Transverse colon (tissue), 4 donors: ENCODE measurements at regions not wholly inside any gene's neighbourhood (a gene's known extent, or its start where the extent isn't known, plus 50 kb on each side); places are given as distances from the start of the nearest gene placed in this dataset.
"Not testable (repeated sequence)": the region's sequence is repeated elsewhere in the genome, so short reads cannot be mapped to it uniquely, and the experiment has no call there.

Source experiments
- DNase-seq: peaks from one replicate; pipeline ENCODE4 v3.0.0-alpha.2; 2019
- H3K27ac ChIP-seq, 4 donors: fragments of 200-600 bp; sonication (generic); 2 replicates each; pipeline ENCODE4 v1.5.1; 2016 to 2018; ENCODE audit warnings: inconsistent platforms in 4 of 4
- H3K27me3 ChIP-seq: fragments of 200-600 bp; sonication (generic); 2 replicates; pipeline ENCODE4 v1.5.1; 2017; ENCODE audit warnings: inconsistent platforms
- H3K36me3 ChIP-seq, 4 donors: fragments of 200-600 bp; sonication (generic); 2 replicates each; pipeline ENCODE4 v1.5.1; 2017 to 2019; ENCODE audit warnings: inconsistent platforms in 4 of 4
- H3K4me1 ChIP-seq, 4 donors: fragments of 200-600 bp; sonication (generic); 2 replicates each; pipeline ENCODE4 v1.5.1; 2017 to 2020; ENCODE audit warnings: inconsistent platforms in 4 of 4
- H3K4me3 ChIP-seq, 4 donors: fragments of 200-600 bp; sonication (generic); 1 replicate in 1 of 4; 2 replicates in 3 of 4; pipeline versions ENCODE4 v1.5.1 to v1.6.1; 2017 to 2019; ENCODE audit warnings: inconsistent platforms in 4 of 4
- H3K9me3 ChIP-seq, 2 donors: fragments of 200-600 bp; sonication (generic); 2 replicates each; pipeline ENCODE4 v1.5.1; 2017 to 2019; ENCODE audit warnings: inconsistent platforms in 2 of 2
- CTCF ChIP-seq, 5 experiments: fragments of 200-600 bp in 3 of 5; fragments of 450-650 bp in 2 of 5; sonication (generic) in 3 of 5; IDR thresholded peaks; 1 replicate in 2 of 5; 2 replicates in 3 of 5; pipeline ENCODE4 v1.5.1; 2016 to 2017; ENCODE audit warnings: antibody characterized with exemption in 5 of 5, inconsistent platforms in 3 of 5, mild to moderate bottlenecking in 2 of 5, moderate library complexity in 1 of 5
- EP300 ChIP-seq: sonication (generic); formaldehyde crosslinking; IDR thresholded peaks from one replicate; pipeline ENCODE4 v1.6.1; 2017; ENCODE audit warnings: antibody characterized with exemption, low read depth
- POLR2A ChIP-seq: fragments of 450-650 bp; IDR thresholded peaks from one replicate; pipeline ENCODE4 v1.6.1; 2016; ENCODE audit warnings: antibody characterized with exemption, mild to moderate bottlenecking, moderate library complexity
- POLR2AphosphoS5 ChIP-seq, 3 donors: sonication (generic); formaldehyde crosslinking; IDR thresholded peaks; one replicate each; pipeline ENCODE4 v1.6.1; 2016; ENCODE audit warnings: antibody characterized with exemption in 3 of 3
- WGBS, 2 donors: methylation state at CpG; one replicate each; pipeline ENCODE4 v1.1.5; 2018; ENCODE audit warnings: low coverage in 1 of 2; 5-methylcytosine and 5-hydroxymethylcytosine counted together
- in situ Hi-C, 4 donors: fragments of 200-750 bp; cut with MboI; loops; one replicate each; pipeline versions ENCODE4 v1.15.0 to v1.15.1; 2017; ENCODE audit warnings: low sequenced_read_pairs in 3 of 4, low pct_ligation_motif_present in 1 of 4, low pct_unique_long_range_greater_than_20kb in 1 of 4
- intact Hi-C: fragments of 100-400 bp; cut with DNase I; formaldehyde crosslinking; loops from one replicate; pipeline ENCODE4 v1.15.1; 2023; ENCODE audit warnings: low total_unique reads

- Histone ChIP-seq H3K27me3 (no peaks in the 10 kb centered on the region), H3K36me3 (no peaks in the 10 kb centered on the region), H3K27ac (no peak overlapping the region), H3K4me1 (no peaks in the 10 kb centered on the region), H3K4me3 (no peak overlapping the region), H3K9me3 (no peaks in the 10 kb centered on the region)
- no peak for DNase-seq
- no peak for TF ChIP-seq POLR2A
- no peak for TF ChIP-seq POLR2AphosphoS5 (IDR thresholded peaks at IDR 0.05)
- no peak for TF ChIP-seq CTCF (IDR thresholded peaks at IDR 0.05)
- TF ChIP-seq EP300, result no peak
- in situ Hi-C loops (no loop called here), intact Hi-C loops (no loop called here)
- 61 to 71% methylated on average over 7 to 9 of the region's 9 CpGs for WGBS, 2 donors
Measured at GRCh38 chr15:36024031-36024688, 478.2 kb upstream of the DPH6 start.

DNA sequence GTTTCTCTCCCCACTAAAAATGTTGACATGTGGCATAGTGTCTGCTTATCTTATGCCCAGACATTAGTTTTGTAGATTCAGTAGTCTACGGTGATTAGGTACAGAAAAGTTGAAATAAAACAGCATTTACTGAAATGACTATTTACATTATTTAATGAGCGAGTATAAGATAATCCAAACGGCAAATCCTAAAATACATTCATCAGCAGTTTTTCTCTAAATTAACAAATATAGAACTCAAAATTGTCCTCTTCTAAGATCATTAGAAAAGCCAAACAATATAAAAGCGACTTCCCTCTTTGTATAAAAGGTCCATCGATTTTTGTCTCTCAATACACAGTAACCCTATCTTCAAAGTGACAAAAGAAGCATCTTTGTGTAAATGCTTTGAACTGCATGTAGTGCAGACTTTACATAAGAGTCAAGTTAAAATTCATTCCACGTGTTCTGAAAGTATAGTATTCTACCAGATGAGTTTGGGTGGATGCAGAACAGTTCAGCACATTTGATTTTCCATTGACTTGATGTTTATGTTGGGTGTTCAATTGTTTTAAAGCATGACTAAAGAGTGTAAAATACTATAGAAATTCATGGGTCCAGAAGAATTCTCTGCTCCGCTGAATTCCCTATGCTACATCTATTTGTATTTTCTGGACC is 480.8 kb upstream of the DPH6 start:
- in situ Hi-C loops (no loop called here), intact Hi-C loops (no loop called here)
- no peak for TF ChIP-seq EP300
- TF ChIP-seq CTCF (IDR thresholded peaks at IDR 0.05), result no peak
- no peak for TF ChIP-seq POLR2A
- no peak for TF ChIP-seq POLR2AphosphoS5 (IDR thresholded peaks at IDR 0.05)
- Histone ChIP-seq H3K4me3 (no peak overlapping the region), H3K9me3 (no peaks in the 10 kb centered on the region), H3K36me3 (no peaks in the 10 kb centered on the region), H3K27ac (no peak overlapping the region), H3K27me3 (no peaks in the 10 kb centered on the region), H3K4me1 (no peaks in the 10 kb centered on the region)
- no peak for DNase-seq
- 68 to 74% methylated on average over 7 of the region's 7 CpGs for WGBS, 2 donors

GRCh38 chr15:36029606-36030210 is 483.7 kb upstream of the DPH6 start:
- H3K27me3 ChIP-seq, result no peaks in the 10 kb centered on the region
- no peaks in the 10 kb centered on the region for H3K4me1 ChIP-seq
- 55 to 56% methylated on average over 5 of the region's 5 CpGs for WGBS, 2 donors
- intact Hi-C loops, result no loop called here
- in situ Hi-C loops, result no loop called here
- TF ChIP-seq EP300 (no peak), POLR2AphosphoS5 (IDR thresholded peaks at IDR 0.05) (no peak), CTCF (IDR thresholded peaks at IDR 0.05) (no peak), POLR2A (no peak)
- no peaks in the 10 kb centered on the region for H3K36me3 ChIP-seq
- H3K4me3 ChIP-seq, result no peak overlapping the region
- no peak for DNase-seq
- H3K27ac ChIP-seq, result no peak overlapping the region
- no peaks in the 10 kb centered on the region for H3K9me3 ChIP-seq

- Histone ChIP-seq H3K4me3 (no peak overlapping the region), H3K36me3 (no peaks in the 10 kb centered on the region), H3K27me3 (no peaks in the 10 kb centered on the region), H3K4me1 (no peaks in the 10 kb centered on the region), H3K9me3 (no peaks in the 10 kb centered on the region), H3K27ac (no peak overlapping the region)
- in situ Hi-C loops, result no loop called here
- WGBS, 2 donors, result 75 to 90% methylated on average over 4 to 5 of the region's 5 CpGs
- intact Hi-C loops, result no loop called here
- no peak for TF ChIP-seq POLR2AphosphoS5 (IDR thresholded peaks at IDR 0.05)
- TF ChIP-seq POLR2A, result no peak
- no peak for TF ChIP-seq EP300
- TF ChIP-seq CTCF (IDR thresholded peaks at IDR 0.05), result no peak
- no peak for DNase-seq
Measured at GRCh38 chr15:36039996-36040572, 494.1 kb upstream of the DPH6 start.

DNA sequence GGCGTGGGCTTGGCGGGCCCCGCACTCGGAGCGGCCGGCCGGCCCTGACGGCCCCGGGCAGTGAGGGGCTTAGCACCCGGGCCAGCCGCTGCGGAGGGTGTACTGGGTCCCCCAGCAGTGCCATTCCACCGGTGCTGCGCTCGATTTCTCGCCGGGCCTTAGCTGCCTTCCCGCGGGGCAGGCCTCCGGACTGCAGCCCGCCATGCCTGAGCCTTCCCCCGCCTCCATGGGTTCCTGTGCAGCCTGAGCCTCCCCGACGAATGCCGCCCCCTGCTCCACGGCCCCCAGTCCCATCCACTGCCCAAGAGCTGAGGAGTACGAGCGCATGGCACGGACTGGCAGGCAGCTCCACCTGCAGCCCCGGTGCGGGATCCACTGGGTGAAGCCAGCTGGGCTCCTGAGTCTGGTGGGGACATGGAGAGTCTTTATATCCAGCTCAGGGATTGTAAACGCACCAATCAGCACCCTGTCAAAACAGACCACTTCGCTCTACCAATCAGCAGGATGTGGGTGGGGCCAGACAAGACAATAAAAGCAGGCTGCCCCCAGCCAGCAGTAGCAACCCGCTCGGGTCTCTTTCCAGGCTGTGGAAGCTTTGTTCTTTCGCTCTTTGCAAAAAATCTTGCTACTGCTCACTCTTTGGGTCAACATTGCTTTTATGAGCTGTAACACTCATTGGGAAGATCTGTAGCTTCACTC is 501.2 kb upstream of the DPH6 start:
- H3K27me3 ChIP-seq, intact Hi-C loops, H3K9me3 ChIP-seq, H3K4me3 ChIP-seq, H3K27ac ChIP-seq, DNase-seq, H3K4me1 ChIP-seq, in situ Hi-C loops, H3K36me3 ChIP-seq: not testable (repeated sequence)
- WGBS, 2 donors, result 91% methylated on average over 27 of the region's 36 CpGs; no CpG with 5 or more reads in 1 of the 2 donors
